Heart right ventricle (tissue), 16 donors: ENCODE measurements at regions not wholly inside any gene's neighbourhood (a gene's known extent, or its start where the extent isn't known, plus 50 kb on each side); places are given as distances from the start of the nearest gene placed in this dataset.

ENCODE experiments used
- ATAC-seq, 8 donors: fragments of 200-7000 bp; cut with Tn5 transposase; one replicate each; pipeline ENCODE4 v1.9.1; 2020; ENCODE audit warnings: mild to moderate bottlenecking in 8 of 8, moderate library complexity in 8 of 8, moderate number of reproducible peaks in 1 of 8
- DNase-seq, 2 donors: peaks; one replicate each; pipeline ENCODE4 v3.0.0-alpha.2; 2020
- H3K27ac ChIP-seq, 10 donors: fragments of 200-600 bp; sonication (generic) in 2 of 10; one replicate each; pipeline versions ENCODE4 v1.5.0 to v1.8.0; 2020 to 2022; ENCODE audit warnings: mild to moderate bottlenecking in 3 of 10
- H3K27me3 ChIP-seq, 7 donors: fragments of 200-600 bp; one replicate each; pipeline ENCODE4 v1.8.0; 2021 to 2022; ENCODE audit warnings: mild to moderate bottlenecking in 2 of 7
- H3K36me3 ChIP-seq, 9 donors: fragments of 200-600 bp; sonication (generic) in 1 of 9; one replicate each; pipeline versions ENCODE4 v1.5.0 to v1.8.0; 2020 to 2022; ENCODE audit warnings: mild to moderate bottlenecking in 2 of 9
- H3K4me1 ChIP-seq, 9 donors: fragments of 200-600 bp; sonication (generic) in 1 of 9; one replicate each; pipeline versions ENCODE4 v1.5.0 to v1.8.0; 2020 to 2022; ENCODE audit warnings: mild to moderate bottlenecking in 4 of 9
- H3K4me3 ChIP-seq, 10 donors: fragments of 200-600 bp; sonication (generic) in 2 of 10; one replicate each; pipeline versions ENCODE4 v1.5.0 to v1.8.0; 2020 to 2022; ENCODE audit warnings: mild to moderate bottlenecking in 7 of 10, moderate library complexity in 2 of 10
- H3K9me3 ChIP-seq, 11 donors: fragments of 200-600 bp in 10 of 11; sonication (generic) in 2 of 11; one replicate each; pipeline versions ENCODE4 v1.5.0 to v1.8.0; 2013 to 2022; ENCODE audit warnings: mild to moderate bottlenecking in 2 of 11, control low read depth in 1 of 11, moderate library complexity in 1 of 11
- CTCF ChIP-seq, 9 donors: fragments of 200-600 bp; sonication (generic) in 2 of 9; IDR thresholded peaks; one replicate each; pipeline versions ENCODE4 v1.5.0 to v1.8.0; 2021 to 2022; ENCODE audit warnings: antibody characterized with exemption in 9 of 9, mild to moderate bottlenecking in 5 of 9, moderate library complexity in 1 of 9
- WGBS, 2 donors: extraction: QIAGEN DNeasy Blood & Tissue Kit; methylation state at CpG; one replicate each; pipeline ENCODE4 v1.1.7; 2013; ENCODE audit warnings: inconsistent platforms in 1 of 2; 5-methylcytosine and 5-hydroxymethylcytosine counted together
- intact Hi-C, 10 donors: fragments of 100-400 bp; cut with DNase I; formaldehyde crosslinking; loops; one replicate each; pipeline versions ENCODE4 v1.11.1 to v1.14.2; 2022
- donor health status: Arrhythmogenic right ventricular cardiomyopathy.
- donor health status: ischemic (EF 13 %, LVEDD 7.1; RV severe dilation, severe dysfunction).
- donor health status: healthy with polysubstance abuse.
- donor health status: DM: no; HTN: yes; CAD: no.
- donor health status: DM: no; HTN: no; CAD: no.
- donor health status: ischemic (EF 25% LVEDD 6.9; RV normal size, moderate dysfunction).
- donor health status: ischemic (EF 25% LVEDD 5.7; RV mildly dilated, moderate dysfunction).
- donor health status: healthy.
- donor health status: DM: yes; HTN: yes; CAD: no.
- donor health status: Ischemic cardiomyopathy.
- donor health status: ischemic (EF 35%, LVEDD 5.7; RV mildly dilated, moderate dysfunction).
- donor health status: nonischemic (EF 11% LVEDD 7.7; RV severe dilation, severe dysfunction).
- donor health status: DM: yes; HTN: yes; CAD: no.
- donor health status: PGD.
- donor health status: ischemic (EF 29% LVEDD 5.4; RV normal size, mild dysfunction).
- donor health status: nonischemic (EF 23%, LVEDD 6.1; RV moderate dilation, normal function).

- intact Hi-C loops = no loop called here
These were observed 54.4 kb upstream of the PRMT8 start for GRCh38 chr12:3436461-3437065.

DNA sequence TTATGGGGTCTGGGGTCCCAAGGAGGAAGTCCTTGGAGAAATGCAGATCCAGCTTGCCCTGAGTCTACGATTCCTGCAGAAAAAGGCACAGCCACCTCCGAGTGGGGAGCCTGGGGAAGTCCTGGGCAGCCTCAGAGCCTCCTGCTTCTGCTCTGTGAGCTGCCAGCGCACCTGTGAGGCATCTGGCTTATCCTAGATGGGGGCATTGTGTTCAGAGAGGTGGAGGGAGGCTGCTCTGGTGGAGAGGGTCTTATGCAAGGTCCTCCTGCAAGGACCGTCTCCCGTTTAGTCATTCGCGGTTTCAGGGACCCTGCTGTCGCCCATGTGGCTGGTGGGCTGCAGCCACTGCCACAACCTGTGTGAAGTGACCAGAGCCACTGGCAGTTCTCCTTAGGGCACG, 53.0 kb upstream of the PRMT8 start:
- 90 to 96% methylated on average over 9 of the region's 9 CpGs for WGBS, 2 donors
- Histone ChIP-seq H3K4me1 (no peaks in the 10 kb centered on the region), H3K27ac (no peak overlapping the region), H3K4me3 (no peak overlapping the region), H3K27me3 (no peaks in the 10 kb centered on the region), H3K9me3 (no peaks in the 10 kb centered on the region), H3K36me3 (no peaks in the 10 kb centered on the region)
- TF ChIP-seq CTCF (IDR thresholded peaks at IDR 0.05) = no peak
- intact Hi-C loops = no loop called here
- DNase-seq (no peak), ATAC-seq (no peak)

More at GRCh38 chr12:3436461-3437065, 54.4 kb upstream of the PRMT8 start:
- ATAC-seq = peak in 2 of 8 donors; percentile 52 to 53
- Histone ChIP-seq H3K27ac (no peak overlapping the region), H3K36me3 (no peaks in the 10 kb centered on the region), H3K4me3 (no peak overlapping the region), H3K9me3 (no peaks in the 10 kb centered on the region), H3K4me1 (no peaks in the 10 kb centered on the region), H3K27me3 (no peaks in the 10 kb centered on the region)
- WGBS, 2 donors = 50 to 63% methylated on average over 13 of the region's 13 CpGs
- DNase-seq = peak in 1 of 2 donors; percentile 21
- no peak for TF ChIP-seq CTCF (IDR thresholded peaks at IDR 0.05)

DNA sequence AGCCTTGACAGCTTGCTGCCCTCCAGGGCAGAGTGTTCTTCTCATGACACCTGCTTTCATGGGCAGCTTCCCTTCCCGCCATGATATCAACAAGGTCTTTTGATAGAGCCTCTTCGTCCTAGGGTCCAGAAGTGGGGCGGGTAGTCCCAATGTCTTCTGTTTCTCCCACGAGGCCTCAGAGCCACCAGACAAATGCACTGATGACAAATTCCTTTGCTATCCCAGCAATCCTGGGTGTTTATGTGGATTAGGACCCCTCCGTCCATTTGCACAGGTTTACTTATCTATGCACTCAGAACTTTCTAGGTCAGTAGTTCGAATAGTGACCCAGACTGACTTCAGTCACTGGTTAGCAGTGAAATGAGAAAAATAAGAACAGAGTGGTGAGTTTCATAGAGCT, 52.6 kb upstream of the PRMT8 start:
- H3K9me3 ChIP-seq = no peaks in the 10 kb centered on the region
- no peaks in the 10 kb centered on the region for H3K4me1 ChIP-seq
- H3K4me3 ChIP-seq = no peak overlapping the region
- TF ChIP-seq CTCF (IDR thresholded peaks at IDR 0.05) = no peak
- intact Hi-C loops = no loop called here
- ATAC-seq (no peak), DNase-seq (no peak)
- 76 to 80% methylated on average over 6 of the region's 6 CpGs for WGBS, 2 donors
- H3K27ac ChIP-seq = no peak overlapping the region
- H3K36me3 ChIP-seq = no peaks in the 10 kb centered on the region
- H3K27me3 ChIP-seq = no peaks in the 10 kb centered on the region
